Stomach (tissue), 4 donors: ENCODE measurements at regions not wholly inside any gene's neighbourhood (a gene's known extent, or its start where the extent isn't known, plus 50 kb on each side); places are given as distances from the start of the nearest gene placed in this dataset.

Source experiments
- CTCF ChIP-seq, 7 experiments: fragments of 450-650 bp in 4 of 7; fragments of 200-600 bp in 3 of 7; sonication (generic) in 3 of 7; IDR thresholded peaks; one replicate each; pipeline ENCODE4 v1.5.1; 2016 to 2019; ENCODE audit warnings: antibody characterized with exemption in 7 of 7, control low read depth in 2 of 7, mild to moderate bottlenecking in 1 of 7
- EP300 ChIP-seq: sonication (generic); formaldehyde crosslinking; IDR thresholded peaks from one replicate; pipeline ENCODE4 v1.6.1; 2017; ENCODE audit warnings: antibody characterized with exemption
- POLR2A ChIP-seq, 4 donors: fragments of 450-650 bp; IDR thresholded peaks; one replicate each; pipeline ENCODE4 v1.6.1; 2016; ENCODE audit warnings: antibody characterized with exemption in 4 of 4, control low read depth in 2 of 4, mild to moderate bottlenecking in 1 of 4, moderate library complexity in 1 of 4
- POLR2AphosphoS5 ChIP-seq, 3 donors: sonication (generic); formaldehyde crosslinking; IDR thresholded peaks; one replicate each; pipeline ENCODE4 v1.6.1; 2016; ENCODE audit warnings: antibody characterized with exemption in 3 of 3

DNA sequence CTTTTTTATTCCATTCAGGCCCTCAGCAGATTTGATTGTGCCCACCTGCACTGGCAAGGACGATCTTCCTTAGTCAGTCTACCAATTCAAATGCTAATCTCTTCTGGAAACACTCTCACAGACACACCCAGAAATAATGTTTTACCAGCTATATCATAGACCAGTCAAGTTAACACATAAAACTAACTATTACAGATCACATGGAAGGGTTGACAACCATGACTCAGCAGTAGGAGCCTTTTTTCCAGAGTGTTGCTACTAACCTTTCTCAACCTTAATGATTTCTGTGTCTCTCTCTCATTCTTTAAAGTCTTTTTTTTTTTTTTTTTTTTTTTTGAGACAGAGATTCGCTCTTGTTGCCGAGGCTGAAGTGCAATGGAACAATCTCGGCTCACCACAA is 68.7 kb upstream of the KCNK12 start:
- TF ChIP-seq CTCF (IDR thresholded peaks at IDR 0.05) (no peak), POLR2A (IDR thresholded peaks at IDR 0.05) (no peak), POLR2AphosphoS5 (IDR thresholded peaks at IDR 0.05) (no peak), EP300 (no peak)
